MCF 10A (cell line): ENCODE measurements at regions not wholly inside any gene's neighbourhood (a gene's known extent, or its start where the extent isn't known, plus 50 kb on each side); places are given as distances from the start of the nearest gene placed in this dataset.
A peak's percentile ranks its signal among the peaks of the same experiment; 100 is the strongest.

Source experiments
- BruUV-seq: library from RNA; stranded (reverse); fragments of 400-500 nt; replicated peaks from 2 replicates; lab custom pipeline; 2021; lab: Mats Ljungman, UMichigan
- CTCF ChIA-PET: fragments of 300-600 bp; sonication (Branson Sonifier 250); formaldehyde crosslinking; extraction: SDS; loops from one replicate; lab custom pipeline; 2021; ENCODE audit warnings: antibody characterized with exemption, inconsistent platforms; lab: Yijun Ruan, JAX
- POLR2A ChIA-PET: fragments of 300-600, 350-650 bp; sonication (Branson Sonifier 250); formaldehyde crosslinking; extraction: SDS; loops from one replicate; lab custom pipeline; 2020; ENCODE audit warnings: antibody characterized with exemption, inconsistent platforms; lab: Yijun Ruan, JAX
- DNase-seq: peaks from one replicate; pipeline ENCODE4 v3.0.0-alpha.2; 2018; ENCODE audit not compliant: unreplicated experiment
- H3K27ac Mint-ChIP-seq: one replicate; pipeline ENCODE4 v1.8.0; 2022; ENCODE audit warnings: mild to moderate bottlenecking, low read depth, mixed read lengths; ENCODE audit not compliant: unreplicated experiment
- H3K27me3 Mint-ChIP-seq: one replicate; pipeline ENCODE4 v1.8.0; 2022; ENCODE audit warnings: mixed read lengths; ENCODE audit not compliant: insufficient read depth, unreplicated experiment
- H3K36me3 Mint-ChIP-seq: one replicate; pipeline ENCODE4 v1.8.0; 2022; ENCODE audit warnings: mild to moderate bottlenecking, moderate library complexity, mixed read lengths; ENCODE audit not compliant: insufficient read depth, unreplicated experiment
- H3K4me1 Mint-ChIP-seq: one replicate; pipeline ENCODE4 v1.8.0; 2022; ENCODE audit warnings: mixed read lengths; ENCODE audit not compliant: insufficient read depth, unreplicated experiment
- H3K4me3 Mint-ChIP-seq: one replicate; pipeline ENCODE4 v1.8.0; 2022; ENCODE audit warnings: mild to moderate bottlenecking, moderate library complexity, mixed read lengths; ENCODE audit not compliant: unreplicated experiment
- H3K9me3 Mint-ChIP-seq: one replicate; pipeline ENCODE4 v1.8.0; 2022; ENCODE audit warnings: mixed read lengths; ENCODE audit not compliant: unreplicated experiment
- intact Hi-C: fragments of 100-400 bp; cut with micrococcal nuclease; formaldehyde crosslinking; loops from 2 replicates; pipeline ENCODE4 v1.14.1; 2022
- TF ChIP-seq, protein P1 (sequence below): fragments of 200-600 bp; IDR thresholded peaks from one replicate; pipeline ENCODE4 v1.8.0; 2022; ENCODE audit warnings: antibody characterized with exemption, mild to moderate bottlenecking; ENCODE audit not compliant: unreplicated experiment

DNA sequence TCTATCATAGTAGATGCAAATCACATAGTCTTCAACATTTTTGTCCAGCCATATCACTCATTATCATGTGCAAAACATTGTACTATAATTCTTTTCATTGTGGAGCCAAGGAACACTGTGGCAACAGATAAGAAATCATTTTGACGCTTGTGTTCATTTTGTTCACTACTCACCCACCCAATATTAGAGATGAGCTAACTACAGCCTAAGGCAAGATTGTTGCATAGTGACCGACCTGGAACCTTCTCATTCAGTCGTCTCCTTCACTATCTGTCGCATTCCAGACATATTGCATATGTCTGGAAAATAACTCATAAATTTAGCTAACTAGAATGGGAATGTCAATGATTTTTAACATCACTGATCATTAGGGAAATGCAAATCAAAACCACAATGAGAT is 270.3 kb downstream of the CGGBP1 start:
- CTCF ChIA-PET: interaction anchor here (0.6 kb wide), 1 partner anchor 1123 kb away, joined by 3 read pairs; no protein-coding TSS in a partner anchor
- no peak for DNase-seq
- Mint-ChIP-seq H3K4me1 (peaks cover 15% of the 10 kb centered on the region), H3K4me3 (no peak overlapping the region), H3K27me3 (peaks cover 17% of the 10 kb centered on the region), H3K36me3 (no peaks in the 10 kb centered on the region), H3K27ac (no peak overlapping the region), H3K9me3 (no peaks in the 10 kb centered on the region)
- POLR2A ChIA-PET: no interaction called here
- intact Hi-C loops: no loop called here
- TF ChIP-seq, protein P1, sequence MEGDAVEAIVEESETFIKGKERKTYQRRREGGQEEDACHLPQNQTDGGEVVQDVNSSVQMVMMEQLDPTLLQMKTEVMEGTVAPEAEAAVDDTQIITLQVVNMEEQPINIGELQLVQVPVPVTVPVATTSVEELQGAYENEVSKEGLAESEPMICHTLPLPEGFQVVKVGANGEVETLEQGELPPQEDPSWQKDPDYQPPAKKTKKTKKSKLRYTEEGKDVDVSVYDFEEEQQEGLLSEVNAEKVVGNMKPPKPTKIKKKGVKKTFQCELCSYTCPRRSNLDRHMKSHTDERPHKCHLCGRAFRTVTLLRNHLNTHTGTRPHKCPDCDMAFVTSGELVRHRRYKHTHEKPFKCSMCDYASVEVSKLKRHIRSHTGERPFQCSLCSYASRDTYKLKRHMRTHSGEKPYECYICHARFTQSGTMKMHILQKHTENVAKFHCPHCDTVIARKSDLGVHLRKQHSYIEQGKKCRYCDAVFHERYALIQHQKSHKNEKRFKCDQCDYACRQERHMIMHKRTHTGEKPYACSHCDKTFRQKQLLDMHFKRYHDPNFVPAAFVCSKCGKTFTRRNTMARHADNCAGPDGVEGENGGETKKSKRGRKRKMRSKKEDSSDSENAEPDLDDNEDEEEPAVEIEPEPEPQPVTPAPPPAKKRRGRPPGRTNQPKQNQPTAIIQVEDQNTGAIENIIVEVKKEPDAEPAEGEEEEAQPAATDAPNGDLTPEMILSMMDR: no peak
- BruUV-seq: no TSS peak

DNA sequence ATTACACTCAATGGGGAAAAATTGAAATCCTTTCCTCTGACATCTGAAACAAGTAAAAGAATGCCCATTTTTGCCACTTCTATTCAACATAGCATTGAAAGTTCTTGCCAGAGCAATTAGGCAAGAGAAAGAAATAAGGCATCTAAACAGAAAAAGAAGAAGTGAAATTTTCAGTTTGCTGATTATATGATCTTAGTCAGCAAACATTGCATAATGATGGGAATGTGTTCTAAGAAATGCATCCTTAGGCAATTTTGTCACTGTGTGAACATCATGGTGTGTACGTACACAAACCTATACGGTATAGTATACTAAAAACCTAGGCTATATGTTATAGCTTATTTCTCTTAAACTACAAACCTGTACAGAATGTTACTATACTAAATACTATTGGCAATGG is 278.0 kb downstream of the CGGBP1 start:
- H3K27me3 Mint-ChIP-seq: no peaks in the 10 kb centered on the region
- ChIA-PET CTCF (no interaction called here), POLR2A (no interaction called here)
- no TSS peak for BruUV-seq
- peaks cover under 1% of the 10 kb centered on the region for H3K9me3 Mint-ChIP-seq
- intact Hi-C loops: no loop called here
- TF ChIP-seq, protein P1: no peak
- H3K4me1 Mint-ChIP-seq: no peaks in the 10 kb centered on the region
- H3K36me3 Mint-ChIP-seq: no peaks in the 10 kb centered on the region
- no peak for DNase-seq
- H3K27ac Mint-ChIP-seq: no peak overlapping the region
- H3K4me3 Mint-ChIP-seq: no peak overlapping the region

DNA sequence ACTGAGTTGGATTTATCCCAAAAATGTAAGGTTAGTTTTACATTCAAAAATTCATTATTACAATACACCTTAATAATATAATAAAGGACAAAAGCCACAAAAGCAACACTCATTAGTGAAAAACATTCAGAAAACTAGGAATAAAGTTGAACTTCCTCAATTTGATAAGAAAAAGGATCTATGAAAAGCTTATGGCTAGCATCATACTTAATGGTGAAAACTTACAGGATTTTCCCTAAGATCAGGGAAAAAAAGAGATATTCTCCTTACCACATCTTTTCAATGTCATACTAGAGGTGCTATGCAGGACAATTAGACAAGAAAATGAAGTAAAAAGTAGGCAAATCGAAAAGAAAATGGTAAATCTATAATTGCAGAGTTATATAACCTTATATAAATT is 279.9 kb downstream of the CGGBP1 start:
- Mint-ChIP-seq H3K36me3 (no peaks in the 10 kb centered on the region), H3K27ac (no peak overlapping the region)
- POLR2A ChIA-PET: no interaction called here

DNA sequence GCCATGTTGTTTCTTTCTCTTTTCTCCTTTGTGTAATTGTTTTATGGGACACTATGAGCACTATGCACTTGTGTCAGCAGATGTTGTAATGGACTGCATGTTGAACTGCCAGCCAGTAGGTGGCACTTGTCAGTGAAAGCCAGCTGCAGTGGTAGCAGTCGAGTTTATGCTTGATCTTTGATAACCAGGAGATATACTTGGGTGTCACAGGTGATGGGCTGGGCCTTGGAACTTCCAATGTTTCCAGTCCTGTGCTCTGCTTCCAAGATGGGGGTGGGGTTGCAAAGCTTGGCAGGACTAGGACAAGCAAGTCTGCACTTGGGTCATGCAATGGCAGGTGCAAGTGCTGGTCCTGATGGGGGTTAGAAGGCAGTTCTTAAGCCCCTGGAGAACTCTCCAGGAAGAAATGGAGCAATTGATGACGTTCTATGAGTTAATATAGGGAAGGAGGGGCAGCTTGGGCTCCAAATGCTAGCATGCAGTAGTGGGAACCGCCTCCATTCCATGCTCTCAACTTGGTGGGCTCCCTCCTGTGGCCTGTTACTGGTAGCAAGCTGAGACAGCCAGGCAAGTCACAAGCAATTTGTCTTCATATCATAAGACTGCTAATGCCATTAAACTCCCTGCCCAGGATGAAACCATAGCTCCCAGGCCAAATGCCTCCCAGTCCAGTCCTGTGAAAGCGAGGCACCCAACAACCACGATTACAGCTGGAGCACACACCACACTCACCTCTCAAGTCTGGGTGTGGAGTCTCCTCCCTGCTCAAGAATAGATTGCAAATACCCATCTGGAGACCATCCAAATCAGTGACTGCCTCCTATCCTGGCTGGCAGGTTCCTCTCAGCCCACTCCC is 287.2 kb downstream of the CGGBP1 start:
- H3K4me1 Mint-ChIP-seq: no peaks in the 10 kb centered on the region
- no peak overlapping the region for H3K27ac Mint-ChIP-seq
- no peaks in the 10 kb centered on the region for H3K36me3 Mint-ChIP-seq
- intact Hi-C loops: loop anchor here (1.0 kb wide), 1 partner anchor 232 kb away; no protein-coding TSS in a partner anchor
- no TSS peak for BruUV-seq
- no peak overlapping the region for H3K4me3 Mint-ChIP-seq
- TF ChIP-seq, protein P1: peak; percentile 41
- H3K27me3 Mint-ChIP-seq: no peaks in the 10 kb centered on the region
- ChIA-PET CTCF (interaction anchor here (0.5 to 1.2 kb wide), 8 partner anchors 10 to 466 kb away, joined by 3 to 5 read pairs (median 3); no protein-coding TSS in a partner anchor), POLR2A (no interaction called here)
- DNase-seq: peak; percentile 39
- peaks cover 8% of the 10 kb centered on the region for H3K9me3 Mint-ChIP-seq

More for the DNA sequence above, 279.9 kb downstream of the CGGBP1 start:
- Mint-ChIP-seq H3K9me3 (peaks cover 8% of the 10 kb centered on the region), H3K4me3 (no peak overlapping the region), H3K4me1 (no peaks in the 10 kb centered on the region), H3K27me3 (no peaks in the 10 kb centered on the region)
- no TSS peak for BruUV-seq
- TF ChIP-seq, protein P1: no peak
- intact Hi-C loops: no loop called here
- no peak for DNase-seq
- CTCF ChIA-PET: interaction anchor here (0.6 kb wide), 1 partner anchor 527 kb away, joined by 3 read pairs; no protein-coding TSS in a partner anchor
